ENCODE measurements at regions not wholly inside any gene's neighbourhood (a gene's known extent, or its start where the extent isn't known, plus 50 kb on each side); places are given as distances from the start of the nearest gene placed in this dataset.
"Not testable (repeated sequence)": the region's sequence is repeated elsewhere in the genome, so short reads cannot be mapped to it uniquely, and the experiment has no call there.

DNA sequence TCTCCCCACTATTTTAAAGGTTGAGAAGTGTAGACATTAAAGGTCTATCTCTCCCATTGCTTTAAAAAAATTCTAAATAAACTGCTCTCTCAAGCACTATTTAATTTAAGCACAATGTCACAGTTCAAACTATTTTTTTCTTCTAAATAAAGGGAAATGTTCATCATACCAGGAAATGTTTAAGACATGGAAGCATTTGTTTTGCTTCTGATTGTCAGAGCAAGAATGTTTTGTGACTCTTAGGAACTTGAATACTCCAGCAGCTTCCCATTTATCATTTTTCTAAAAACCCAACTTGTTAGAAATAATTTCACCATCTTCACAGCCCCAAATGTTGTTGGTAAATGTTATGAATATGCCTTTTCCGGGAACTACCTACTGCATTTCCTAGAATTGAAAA, 121.8 kb upstream of the NTF3 start:
- no peak for DNase-seq (ENCODE audit: low spot score)

- DNase-seq (ENCODE audit: low spot score): no peak
Measured at GRCh38 chr12:5317556-5317955, 114.4 kb upstream of the NTF3 start.

DNA sequence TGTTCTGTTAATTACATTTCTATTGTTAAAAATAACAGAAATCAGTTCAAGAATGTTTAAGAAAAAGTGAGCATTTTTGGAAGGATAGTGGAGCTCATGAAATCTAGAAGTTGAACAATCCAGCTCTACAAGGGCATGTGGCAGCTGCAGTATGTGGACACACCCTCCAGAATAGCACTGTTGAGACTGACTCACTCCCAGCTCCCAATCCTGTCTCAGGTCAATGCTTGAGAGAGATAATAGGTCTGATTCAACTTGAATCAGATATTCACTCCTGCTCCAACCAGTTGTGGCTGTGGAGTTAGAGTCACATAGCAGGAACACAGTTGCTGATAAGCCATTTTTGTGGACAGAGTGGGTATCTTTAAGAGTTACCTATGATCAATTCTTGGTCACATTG, 113.0 kb upstream of the NTF3 start:
- DNase-seq (ENCODE audit: low spot score): peak; percentile 62

DNA sequence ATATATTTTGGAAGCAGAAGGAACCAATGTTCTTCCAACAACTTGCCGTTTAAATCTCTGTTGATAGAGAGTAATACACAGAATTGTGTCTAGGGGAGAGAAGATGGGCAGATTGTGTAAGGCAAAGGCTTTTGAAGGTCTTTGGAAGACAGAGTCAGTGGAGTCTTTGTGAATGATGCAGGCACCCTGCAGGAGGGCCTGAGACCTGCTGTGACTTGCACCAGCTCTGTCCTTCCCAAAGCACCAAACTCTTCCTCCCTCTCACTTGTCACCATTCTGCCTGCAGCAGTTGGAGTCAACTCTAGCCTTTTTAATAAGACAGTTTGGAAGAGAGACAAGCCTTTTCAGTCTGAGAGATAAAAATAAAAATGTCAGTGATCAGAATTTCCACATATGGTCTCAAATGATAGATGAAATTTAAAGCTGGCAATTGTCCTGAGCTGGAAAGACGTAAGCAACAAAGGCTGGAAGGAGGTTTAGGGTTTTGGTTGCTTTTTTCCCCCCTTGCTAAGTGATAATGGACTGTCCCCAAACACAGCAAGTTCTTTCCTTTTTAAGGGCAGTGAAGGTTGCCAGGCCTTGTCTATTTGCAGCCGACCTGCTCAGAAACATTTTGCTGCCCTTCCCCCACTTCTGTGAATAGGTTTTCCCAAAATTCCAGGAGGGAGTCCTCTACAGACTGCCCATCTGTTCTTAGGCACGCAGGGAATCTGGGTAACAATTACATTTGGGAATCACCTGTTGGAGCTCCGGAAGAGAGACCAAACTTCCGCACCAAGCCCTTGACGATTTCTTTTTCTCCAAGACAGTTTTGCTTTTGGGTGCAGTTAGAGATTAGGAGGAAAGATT, 103.0 kb upstream of the NTF3 start:
- DNase-seq (ENCODE audit: low spot score): no peak

GRCh38 chr12:5332551-5332950, 99.4 kb upstream of the NTF3 start:
- no peak for DNase-seq (ENCODE audit: low spot score)

- no peak for DNase-seq (ENCODE audit: low spot score)
Measured at GRCh38 chr12:5333096-5333495, 98.8 kb upstream of the NTF3 start.

DNA sequence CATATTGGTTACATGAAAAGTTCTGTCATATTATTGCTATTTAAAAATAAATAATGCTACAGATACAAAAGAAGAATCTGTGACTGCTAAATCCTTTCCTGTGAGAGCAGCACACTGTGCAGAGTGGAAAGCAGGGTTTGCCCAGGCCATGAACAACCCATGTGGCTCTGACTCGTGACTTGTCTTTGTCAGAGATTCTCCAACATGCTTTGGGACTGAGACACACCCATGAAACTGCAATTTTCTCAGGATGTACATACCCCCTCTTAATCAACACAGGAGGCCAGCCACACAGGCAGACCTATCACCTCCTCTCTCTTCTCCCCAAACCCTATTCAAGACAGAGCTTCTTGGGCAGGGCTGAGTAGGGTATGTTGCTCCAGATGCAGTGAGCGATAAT, 96.8 kb upstream of the NTF3 start:
- DNase-seq (ENCODE audit: low spot score): no peak

DNA sequence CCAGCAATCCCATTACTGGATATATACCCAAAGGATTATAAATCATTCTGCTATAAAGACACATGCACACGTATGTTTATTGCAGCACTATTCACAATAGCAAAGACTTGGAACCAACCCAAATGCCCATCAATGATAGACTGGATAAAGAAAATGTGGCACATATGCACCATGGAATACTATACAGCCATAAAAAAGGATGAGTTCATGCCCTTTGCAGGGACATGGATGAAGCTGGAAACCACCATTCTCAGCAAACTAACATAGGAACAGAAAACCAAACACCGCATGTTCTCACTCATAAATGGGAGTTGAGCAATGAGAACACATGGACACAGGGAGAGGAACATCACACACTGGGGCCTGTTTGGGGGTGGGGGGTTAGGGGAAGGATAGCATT, 90.8 kb upstream of the NTF3 start:
- not testable (repeated sequence) for DNase-seq (ENCODE audit: low spot score)

GRCh38 chr12:5343711-5344110, 88.2 kb upstream of the NTF3 start:
- DNase-seq (ENCODE audit: low spot score): no peak

- DNase-seq (ENCODE audit: low spot score): no peak
Measured at GRCh38 chr12:5344131-5344530, 87.8 kb upstream of the NTF3 start.

DNA sequence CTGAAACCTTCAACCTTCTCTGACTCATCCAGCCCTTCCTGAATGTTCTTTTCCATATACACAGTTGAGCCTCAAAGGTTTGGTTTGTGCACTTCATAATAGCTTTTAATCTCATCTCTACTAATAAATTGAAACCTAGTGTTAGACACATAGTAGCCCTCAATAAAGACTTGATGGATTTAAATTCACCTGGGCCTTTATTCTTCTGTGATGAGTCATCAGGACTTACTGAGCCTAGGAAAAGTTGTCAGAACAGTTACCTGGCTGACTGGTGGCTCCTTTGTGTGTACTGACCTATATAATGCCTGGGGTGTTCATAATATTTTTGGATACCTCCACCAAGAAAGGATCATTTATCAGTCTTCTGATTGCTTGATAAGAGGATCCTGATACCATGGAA, 86.4 kb upstream of the NTF3 start:
- DNase-seq (ENCODE audit: low spot score): no peak

DNA sequence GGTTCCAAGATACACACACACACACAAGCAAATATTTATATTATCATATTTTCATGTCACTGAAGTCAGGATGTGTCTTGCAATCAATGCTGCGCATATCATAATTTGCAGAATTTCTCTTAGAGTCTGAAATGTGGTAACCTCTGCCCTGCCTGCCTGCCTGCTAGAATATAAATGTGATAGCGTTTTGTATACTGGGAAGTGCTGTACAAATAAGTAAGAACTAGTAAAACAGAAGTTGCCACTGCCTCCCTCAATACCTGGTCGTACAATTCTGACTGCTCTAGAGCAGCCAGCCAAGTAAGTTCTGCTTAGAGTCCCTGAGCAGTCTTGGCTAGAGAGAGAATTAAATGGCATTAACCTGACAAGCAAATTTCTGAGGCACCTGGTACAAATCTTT, 83.9 kb upstream of the NTF3 start:
- no peak for DNase-seq (ENCODE audit: low spot score)

DNA sequence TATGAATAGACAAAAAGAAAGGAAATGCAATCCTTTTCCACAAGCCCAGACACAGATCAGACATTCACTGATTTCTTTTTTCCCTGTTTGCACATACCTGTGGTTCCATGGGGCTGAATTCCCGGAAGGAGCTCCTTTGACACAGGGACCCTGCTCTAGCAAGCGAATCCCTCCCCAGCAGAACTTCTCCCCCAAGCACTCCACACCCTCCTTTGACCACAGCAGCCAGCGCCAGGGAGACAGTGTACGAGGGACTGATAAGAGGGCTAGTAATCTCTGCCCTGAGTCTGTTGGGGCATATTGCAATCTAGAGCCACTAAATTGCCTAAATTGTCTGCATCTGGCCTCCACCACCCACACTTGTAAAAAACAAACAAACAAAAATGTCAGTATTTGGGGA, 83.4 kb upstream of the NTF3 start:
- DNase-seq (ENCODE audit: low spot score): no peak

GRCh38 chr12:5364036-5364770, 67.7 kb upstream of the NTF3 start:
- no peak for DNase-seq (ENCODE audit: low spot score)

- no peak for DNase-seq (ENCODE audit: low spot score)
Measured at GRCh38 chr12:5369298-5369697, 62.6 kb upstream of the NTF3 start.

GRCh38 chr12:5371631-5372030, 60.3 kb upstream of the NTF3 start:
- no peak for DNase-seq (ENCODE audit: low spot score)

- no peak for DNase-seq (ENCODE audit: low spot score)
Measured at GRCh38 chr12:5374713-5375112, 57.2 kb upstream of the NTF3 start.

GRCh38 chr12:5375547-5376295, 56.2 kb upstream of the NTF3 start:
- no peak for DNase-seq (ENCODE audit: low spot score)

DNA sequence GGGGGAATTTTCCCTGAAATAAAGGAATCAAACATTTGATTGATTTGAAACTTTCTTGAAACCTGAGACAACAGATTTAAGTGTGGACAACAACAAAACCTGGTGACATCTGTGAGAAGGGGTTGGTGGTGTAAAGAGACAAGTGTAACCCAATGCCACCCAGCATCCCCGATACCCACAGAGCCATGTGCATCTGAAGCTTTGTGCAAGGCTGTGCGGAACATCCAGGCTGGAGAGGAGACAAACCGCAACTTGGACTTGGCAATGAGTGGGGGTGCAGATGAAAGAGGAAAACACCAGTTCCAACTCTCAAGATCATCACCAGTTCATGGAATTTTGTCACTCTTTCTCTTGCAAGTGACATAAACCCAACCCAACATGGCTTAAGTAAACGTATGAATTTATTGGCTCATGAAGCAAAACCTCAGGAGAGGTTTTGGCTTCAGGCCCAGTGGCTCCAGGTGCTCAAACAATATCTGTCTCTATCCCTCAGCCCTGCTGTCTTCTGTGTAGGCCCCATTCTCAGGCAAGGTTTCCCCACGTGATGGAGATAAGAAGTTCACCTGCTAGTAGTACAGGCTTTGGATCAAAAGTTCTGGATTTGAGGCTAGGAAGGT, 55.2 kb upstream of the NTF3 start:
- DNase-seq (ENCODE audit: low spot score): no peak

DNA sequence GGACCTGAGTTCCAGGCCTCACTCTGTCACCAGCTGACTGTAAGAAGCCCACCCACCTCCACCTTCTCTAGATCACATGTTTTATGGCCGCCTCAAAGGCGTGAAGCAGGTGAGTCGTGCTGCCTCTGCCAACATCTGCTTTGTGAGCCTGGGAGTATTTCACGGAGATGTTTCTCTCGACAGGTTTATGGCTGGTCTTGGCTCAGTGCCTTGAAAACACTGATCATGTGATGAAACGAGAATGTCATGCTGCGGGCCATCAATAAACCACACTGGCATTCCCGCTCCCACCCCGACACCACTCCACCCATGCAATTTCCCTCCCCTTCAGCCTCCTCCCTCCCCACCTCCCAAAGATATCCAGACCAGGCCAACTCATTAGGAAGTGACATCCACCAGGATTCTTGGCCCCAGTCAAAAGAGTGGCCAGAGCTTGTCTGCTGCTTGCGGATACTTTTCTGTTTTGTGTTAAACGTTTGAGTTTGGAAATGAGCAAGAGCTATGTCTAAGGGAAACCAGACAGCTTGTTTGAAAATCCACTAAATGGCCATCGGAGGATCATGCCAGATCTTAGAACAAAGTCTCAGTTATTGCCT, 53.8 kb upstream of the NTF3 start:
- DNase-seq (ENCODE audit: low spot score): no peak

GRCh38 chr12:5379749-5380496, 52.0 kb upstream of the NTF3 start:
- no peak for DNase-seq (ENCODE audit: low spot score)
